H1 (cell line): ENCODE measurements at regions not wholly inside any gene's neighbourhood (a gene's known extent, or its start where the extent isn't known, plus 50 kb on each side); places are given as distances from the start of the nearest gene placed in this dataset.

Experiments used
- ATF3 ChIP-seq: IDR thresholded peaks from 2 replicates; pipeline ENCODE4 v1.6.1; 2011; ENCODE audit warnings: low read depth, mild to moderate bottlenecking, low read length; ENCODE audit not compliant: insufficient read depth
- CHD7 ChIP-seq: fragments of 300-600 bp; sonication (generic); IDR thresholded peaks from 2 replicates; pipeline ENCODE4 v1.7.1; 2012; ENCODE audit warnings: low read length, moderate library complexity, mild to moderate bottlenecking, inconsistent platforms; ENCODE audit not compliant: insufficient replicate concordance
- KDM1A ChIP-seq: fragments of 200-600, 300-600 bp; sonication (generic); IDR thresholded peaks from 2 replicates; pipeline ENCODE4 v1.7.1; 2016; ENCODE audit warnings: mild to moderate bottlenecking, low read length, borderline replicate concordance
- YY1 ChIP-seq: IDR thresholded peaks from 2 replicates; pipeline ENCODE4 v1.6.1; 2011; ENCODE audit warnings: low read depth, mild to moderate bottlenecking, low read length

GRCh38 chr21:17089091-17089491 is 423.8 kb upstream of the CXADR start (continued):
- TF ChIP-seq CHD7 (no peak), KDM1A (no peak), ATF3 (no peak), YY1 (no peak)
